ENCODE measurements at regions not wholly inside any gene's neighbourhood (a gene's known extent, or its start where the extent isn't known, plus 50 kb on each side); places are given as distances from the start of the nearest gene placed in this dataset.

- TF ChIP-seq MLX (CRISPR knock-in tag; conservative IDR thresholded peaks at IDR 0.05) (no peak), POLR3A (IDR thresholded peaks at IDR 0.05; ENCODE audit: borderline replicate concordance, extremely low read depth, insufficient read depth, insufficient read length) (no peak), SREBF1 (IDR thresholded peaks at IDR 0.05; ENCODE audit: borderline replicate concordance, low read depth, low read length) (no peak), SNRNP70 (optimal IDR thresholded peaks at IDR 0.05; ENCODE audit: low read depth, low read length) (no peak)
- Histone ChIP-seq H3K27me3 (ENCODE audit: control insufficient read depth in 2 of 2, insufficient read depth in 2 of 2, low read length in 2 of 2) (no peaks in the 10 kb centered on the region), H2AFZ (ENCODE audit: low read depth, low read length) (no peak overlapping the region), H3K4me2 (ENCODE audit: insufficient read depth, low read length) (no peak overlapping the region), H3K9me3 (replicated peaks; ENCODE audit: control insufficient read depth, insufficient read depth, low read depth, low read length) (no peaks in the 10 kb centered on the region), H3K79me2 (ENCODE audit: control insufficient read depth, insufficient read depth, low read length) (no peaks in the 10 kb centered on the region), H3K9ac (ENCODE audit: insufficient read depth in 1 of 2, low read depth in 2 of 2, low read length in 2 of 2) (no peak overlapping the region), H4K20me1 (replicated peaks; ENCODE audit: control insufficient read depth, insufficient read depth, low read length) (no peaks in the 10 kb centered on the region), H3K27ac (ENCODE audit: extremely low read depth, low read depth, low read length) (no peak overlapping the region), H3K36me3 (ENCODE audit: control insufficient read depth, insufficient read depth, low read length) (no peaks in the 10 kb centered on the region), H3K4me3 (no peak overlapping the region), H3K4me1 (replicated peaks in 1 of 2; ENCODE audit: control insufficient read depth in 2 of 2, insufficient read depth in 2 of 2, low read length in 2 of 2) (no peaks in the 10 kb centered on the region), H3K9me1 (ENCODE audit: control insufficient read depth, insufficient read depth, low read length) (no peaks in the 10 kb centered on the region)
- intact Hi-C loops (cut with micrococcal nuclease): no loop called here
- POLR2A ChIA-PET: no interaction called here
- FAIRE-seq: no peak
- no peak for DNase-seq (ENCODE audit: extremely low read depth in 1 of 4, low spot score in 3 of 4)
- ATAC-seq: no peak
- CTCF ChIA-PET (ENCODE audit: low intra/inter-chr PET ratio): no interaction called here
- in situ Hi-C loops (cut with MboI): no loop called here
- WGBS (ENCODE audit: insufficient coverage, low coverage, missing lambda C conversion rate): 0% methylated on average over 2 of the region's 2 CpGs
- BruUV-seq (replicated peaks): no TSS peak
These were observed 146.4 kb upstream of the COPS8 start for GRCh38 chr2:236939271-236939670.

- no peaks in the 10 kb centered on the region for H3K9me1 ChIP-seq (ENCODE audit: control insufficient read depth, insufficient read depth, low read length)
- no peaks in the 10 kb centered on the region for H3K4me1 ChIP-seq (replicated peaks in 1 of 2; ENCODE audit: control insufficient read depth in 2 of 2, insufficient read depth in 2 of 2, low read length in 2 of 2)
- TF ChIP-seq ZNF146 (CRISPR knock-in tag; IDR thresholded peaks at IDR 0.05; ENCODE audit: unreplicated experiment) (no peak), TFE3 (CRISPR knock-in tag; IDR thresholded peaks at IDR 0.05) (peak; percentile 81)
- intact Hi-C loops (cut with micrococcal nuclease): no loop called here
- DNase-seq (ENCODE audit: extremely low read depth in 1 of 4, low spot score in 3 of 4): no peak
- ATAC-seq: no peak
- no peaks in the 10 kb centered on the region for H3K79me2 ChIP-seq (ENCODE audit: control insufficient read depth, insufficient read depth, low read length)
- 0% methylated on average over 9 of the region's 11 CpGs for WGBS (ENCODE audit: insufficient coverage, low coverage, missing lambda C conversion rate)
- no peak overlapping the region for H2AFZ ChIP-seq (ENCODE audit: low read depth, low read length)
- H3K4me2 ChIP-seq (ENCODE audit: insufficient read depth, low read length): no peak overlapping the region
- no peaks in the 10 kb centered on the region for H4K20me1 ChIP-seq (replicated peaks; ENCODE audit: control insufficient read depth, insufficient read depth, low read length)
- no peak overlapping the region for H3K27ac ChIP-seq (ENCODE audit: extremely low read depth, low read depth, low read length)
- no peak for FAIRE-seq
- BruUV-seq (replicated peaks): no TSS peak
- ChIA-PET CTCF (ENCODE audit: low intra/inter-chr PET ratio) (no interaction called here), POLR2A (no interaction called here)
- no peaks in the 10 kb centered on the region for H3K27me3 ChIP-seq (ENCODE audit: control insufficient read depth in 2 of 2, insufficient read depth in 2 of 2, low read length in 2 of 2)
- H3K4me3 ChIP-seq: no peak overlapping the region
- in situ Hi-C loops (cut with MboI): no loop called here
- H3K9me3 ChIP-seq (replicated peaks; ENCODE audit: control insufficient read depth, insufficient read depth, low read depth, low read length): no peaks in the 10 kb centered on the region
- H3K9ac ChIP-seq (ENCODE audit: insufficient read depth in 1 of 2, low read depth in 2 of 2, low read length in 2 of 2): no peak overlapping the region
- no peaks in the 10 kb centered on the region for H3K36me3 ChIP-seq (ENCODE audit: control insufficient read depth, insufficient read depth, low read length)
These were observed 145.9 kb upstream of the COPS8 start for GRCh38 chr2:236939721-236940231.

Data from K562 (cell line).